Esophagus squamous epithelium (tissue), 4 donors: ENCODE measurements at regions not wholly inside any gene's neighbourhood (a gene's known extent, or its start where the extent isn't known, plus 50 kb on each side); places are given as distances from the start of the nearest gene placed in this dataset.

Source experiments
- POLR2A ChIP-seq, 4 donors: fragments of 450-650 bp; IDR thresholded peaks; one replicate each; pipeline ENCODE4 v1.6.1; 2017; ENCODE audit warnings: antibody characterized with exemption in 4 of 4, mild to moderate bottlenecking in 4 of 4, moderate library complexity in 3 of 4
- TF ChIP-seq, protein P1 (sequence below), 6 experiments: fragments of 450-650 bp in 4 of 6; fragments of 200-600 bp in 2 of 6; sonication (generic) in 2 of 6; IDR thresholded peaks; one replicate each; pipeline ENCODE4 v1.5.1; 2016 to 2019; ENCODE audit warnings: antibody characterized with exemption in 6 of 6, mild to moderate bottlenecking in 4 of 6, moderate library complexity in 4 of 6

DNA sequence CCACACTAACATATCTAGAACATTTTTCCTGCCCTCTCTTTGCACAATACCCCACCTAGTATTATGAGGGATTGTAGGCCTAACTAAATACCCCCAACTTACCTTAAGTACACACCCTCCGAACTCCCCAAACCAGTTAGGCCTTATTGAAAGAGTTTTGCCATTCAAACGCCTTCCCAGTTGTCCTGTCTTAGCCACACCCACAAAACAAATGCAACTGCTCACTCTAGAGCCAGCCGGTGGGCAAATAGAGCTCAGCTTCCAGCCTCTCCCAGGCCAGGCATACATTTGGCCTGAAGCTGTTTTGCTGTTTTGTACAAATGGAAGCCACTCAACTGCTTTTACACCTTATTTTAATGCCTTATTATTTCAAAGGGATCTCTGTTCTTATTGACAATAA lies 224.2 kb upstream of the RUNX1 start:
- TF ChIP-seq POLR2A (IDR thresholded peaks at IDR 0.05) = no peak
- TF ChIP-seq, protein P1, sequence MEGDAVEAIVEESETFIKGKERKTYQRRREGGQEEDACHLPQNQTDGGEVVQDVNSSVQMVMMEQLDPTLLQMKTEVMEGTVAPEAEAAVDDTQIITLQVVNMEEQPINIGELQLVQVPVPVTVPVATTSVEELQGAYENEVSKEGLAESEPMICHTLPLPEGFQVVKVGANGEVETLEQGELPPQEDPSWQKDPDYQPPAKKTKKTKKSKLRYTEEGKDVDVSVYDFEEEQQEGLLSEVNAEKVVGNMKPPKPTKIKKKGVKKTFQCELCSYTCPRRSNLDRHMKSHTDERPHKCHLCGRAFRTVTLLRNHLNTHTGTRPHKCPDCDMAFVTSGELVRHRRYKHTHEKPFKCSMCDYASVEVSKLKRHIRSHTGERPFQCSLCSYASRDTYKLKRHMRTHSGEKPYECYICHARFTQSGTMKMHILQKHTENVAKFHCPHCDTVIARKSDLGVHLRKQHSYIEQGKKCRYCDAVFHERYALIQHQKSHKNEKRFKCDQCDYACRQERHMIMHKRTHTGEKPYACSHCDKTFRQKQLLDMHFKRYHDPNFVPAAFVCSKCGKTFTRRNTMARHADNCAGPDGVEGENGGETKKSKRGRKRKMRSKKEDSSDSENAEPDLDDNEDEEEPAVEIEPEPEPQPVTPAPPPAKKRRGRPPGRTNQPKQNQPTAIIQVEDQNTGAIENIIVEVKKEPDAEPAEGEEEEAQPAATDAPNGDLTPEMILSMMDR (IDR thresholded peaks at IDR 0.05) = no peak
